ENCODE measurements at regions not wholly inside any gene's neighbourhood (a gene's known extent, or its start where the extent isn't known, plus 50 kb on each side); places are given as distances from the start of the nearest gene placed in this dataset.

DNA sequence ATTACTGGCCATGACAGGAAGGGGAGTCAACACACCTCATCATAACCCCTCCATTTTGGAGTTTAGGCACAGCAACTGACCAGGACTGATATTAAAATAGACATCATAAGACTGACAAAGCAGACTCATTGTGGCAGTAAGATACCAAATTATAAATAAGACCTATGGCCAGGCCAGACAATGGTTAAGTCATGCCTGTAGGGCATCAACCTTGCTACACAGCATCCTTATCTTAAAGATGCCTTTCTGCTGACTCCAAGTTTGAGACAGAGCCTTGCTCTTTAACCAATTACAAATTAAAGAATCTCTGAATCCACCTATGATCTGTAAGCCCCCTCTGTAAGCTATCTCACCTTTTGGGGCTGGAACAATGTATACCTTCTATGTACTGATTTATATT lies 65.5 kb downstream of the VCX2 start:
- Histone ChIP-seq H3K4me1 (no peaks in the 10 kb centered on the region), H3K4me3 (no peak overlapping the region), H3K27me3 (no peaks in the 10 kb centered on the region), H3K36me3 (no peaks in the 10 kb centered on the region), H3K9me3 (peaks cover 0 to 10% of the 10 kb centered on the region in 2 donors), H3K27ac (no peak overlapping the region)
- intact Hi-C loops (cut with DNase I; ENCODE audit: low total_unique reads): no loop called here
- TF ChIP-seq POLR2A (IDR thresholded peaks at IDR 0.05) (no peak), POLR2AphosphoS5 (IDR thresholded peaks at IDR 0.05) (no peak)
- TF ChIP-seq, protein P1, sequence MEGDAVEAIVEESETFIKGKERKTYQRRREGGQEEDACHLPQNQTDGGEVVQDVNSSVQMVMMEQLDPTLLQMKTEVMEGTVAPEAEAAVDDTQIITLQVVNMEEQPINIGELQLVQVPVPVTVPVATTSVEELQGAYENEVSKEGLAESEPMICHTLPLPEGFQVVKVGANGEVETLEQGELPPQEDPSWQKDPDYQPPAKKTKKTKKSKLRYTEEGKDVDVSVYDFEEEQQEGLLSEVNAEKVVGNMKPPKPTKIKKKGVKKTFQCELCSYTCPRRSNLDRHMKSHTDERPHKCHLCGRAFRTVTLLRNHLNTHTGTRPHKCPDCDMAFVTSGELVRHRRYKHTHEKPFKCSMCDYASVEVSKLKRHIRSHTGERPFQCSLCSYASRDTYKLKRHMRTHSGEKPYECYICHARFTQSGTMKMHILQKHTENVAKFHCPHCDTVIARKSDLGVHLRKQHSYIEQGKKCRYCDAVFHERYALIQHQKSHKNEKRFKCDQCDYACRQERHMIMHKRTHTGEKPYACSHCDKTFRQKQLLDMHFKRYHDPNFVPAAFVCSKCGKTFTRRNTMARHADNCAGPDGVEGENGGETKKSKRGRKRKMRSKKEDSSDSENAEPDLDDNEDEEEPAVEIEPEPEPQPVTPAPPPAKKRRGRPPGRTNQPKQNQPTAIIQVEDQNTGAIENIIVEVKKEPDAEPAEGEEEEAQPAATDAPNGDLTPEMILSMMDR (IDR thresholded peaks at IDR 0.05): no peak
- no peak for DNase-seq (ENCODE audit: low spot score in 2 of 2)

DNA sequence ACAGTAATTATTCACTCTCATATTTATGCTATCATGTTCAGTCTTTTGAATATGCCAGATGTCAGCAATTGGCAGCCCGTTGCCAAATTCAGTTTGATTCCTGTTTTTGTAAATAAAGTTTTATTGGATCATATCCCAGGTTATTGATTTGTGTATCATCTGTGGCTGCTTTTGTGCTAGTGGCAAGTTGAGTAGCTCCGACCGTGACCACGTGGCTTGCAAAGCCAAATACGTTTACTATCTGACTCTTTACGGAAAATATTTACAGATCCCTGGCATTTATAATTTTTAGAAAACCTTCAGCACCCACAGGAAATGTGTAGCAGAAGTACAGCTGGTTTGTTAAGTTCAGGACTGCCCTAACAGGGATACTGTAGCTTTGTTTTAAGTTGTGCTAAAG lies 67.4 kb downstream of the VCX2 start:
- peaks cover 0 to 9% of the 10 kb centered on the region in 2 donors for H3K9me3 ChIP-seq
- no peak overlapping the region for H3K27ac ChIP-seq
- TF ChIP-seq, protein P1 (IDR thresholded peaks at IDR 0.05): no peak
- TF ChIP-seq POLR2AphosphoS5 (IDR thresholded peaks at IDR 0.05) (no peak), POLR2A (IDR thresholded peaks at IDR 0.05) (no peak)
- no peaks in the 10 kb centered on the region for H3K27me3 ChIP-seq
- H3K4me1 ChIP-seq: no peaks in the 10 kb centered on the region
- intact Hi-C loops (cut with DNase I; ENCODE audit: low total_unique reads): no loop called here
- no peak for DNase-seq (ENCODE audit: low spot score in 2 of 2)
- no peaks in the 10 kb centered on the region for H3K36me3 ChIP-seq
- no peak overlapping the region for H3K4me3 ChIP-seq

DNA sequence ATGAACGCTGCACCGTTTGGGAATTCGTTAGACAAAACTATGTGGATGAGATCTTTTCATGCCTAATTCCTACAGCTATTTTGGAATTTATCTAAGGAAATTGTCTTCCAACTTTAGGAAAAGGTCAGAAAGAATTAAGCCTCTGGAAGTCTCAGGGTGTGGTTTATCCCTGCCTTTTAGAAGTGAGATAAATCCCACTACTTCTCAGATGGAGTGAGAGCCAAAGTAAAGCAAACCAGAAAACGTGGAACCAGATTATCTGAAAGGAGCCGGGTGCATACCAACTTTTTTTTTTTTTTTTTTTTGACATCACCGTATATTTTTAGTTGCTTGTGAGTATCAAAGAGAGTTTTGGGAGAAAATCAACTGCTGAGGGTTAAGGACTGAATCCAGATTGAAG lies 79.6 kb downstream of the VCX2 start:
- no peaks in the 10 kb centered on the region for H3K36me3 ChIP-seq
- DNase-seq (ENCODE audit: low spot score in 2 of 2): no peak
- H3K4me3 ChIP-seq: no peak overlapping the region
- H3K9me3 ChIP-seq: no peaks in the 10 kb centered on the region
- intact Hi-C loops (cut with DNase I; ENCODE audit: low total_unique reads): no loop called here
- H3K4me1 ChIP-seq: no peaks in the 10 kb centered on the region
- no peak overlapping the region for H3K27ac ChIP-seq
- H3K27me3 ChIP-seq: no peaks in the 10 kb centered on the region
- no peak for TF ChIP-seq POLR2A (IDR thresholded peaks at IDR 0.05)
- TF ChIP-seq, protein P1 (IDR thresholded peaks at IDR 0.05): no peak
- no peak for TF ChIP-seq POLR2AphosphoS5 (IDR thresholded peaks at IDR 0.05)

DNA sequence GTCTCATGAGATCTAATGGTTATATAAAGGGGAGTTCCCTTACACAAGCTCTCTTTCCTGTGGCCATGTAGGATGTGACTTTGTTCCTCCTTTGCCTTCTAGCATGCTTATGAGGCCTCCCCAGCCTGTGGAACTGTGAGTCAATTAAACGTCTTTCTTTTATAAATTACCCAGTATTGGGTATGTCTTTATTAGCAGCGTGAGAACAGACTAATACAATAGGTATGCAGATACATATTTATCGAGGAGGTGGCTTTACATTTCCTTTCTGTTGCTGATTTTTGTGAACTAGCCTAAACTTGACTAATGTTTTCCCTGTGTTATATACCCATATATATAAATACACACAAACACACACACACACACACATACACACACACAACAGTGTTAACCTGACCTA lies 80.2 kb downstream of the VCX2 start:
- no peaks in the 10 kb centered on the region for H3K36me3 ChIP-seq
- TF ChIP-seq POLR2A (IDR thresholded peaks at IDR 0.05) (no peak), POLR2AphosphoS5 (IDR thresholded peaks at IDR 0.05) (no peak)
- TF ChIP-seq, protein P1 (IDR thresholded peaks at IDR 0.05): no peak
- intact Hi-C loops (cut with DNase I; ENCODE audit: low total_unique reads): no loop called here
- no peak for DNase-seq (ENCODE audit: low spot score in 2 of 2)
- H3K4me1 ChIP-seq: no peaks in the 10 kb centered on the region
- no peaks in the 10 kb centered on the region for H3K9me3 ChIP-seq
- no peak overlapping the region for H3K4me3 ChIP-seq
- H3K27me3 ChIP-seq: no peaks in the 10 kb centered on the region
- H3K27ac ChIP-seq: no peak overlapping the region

DNA sequence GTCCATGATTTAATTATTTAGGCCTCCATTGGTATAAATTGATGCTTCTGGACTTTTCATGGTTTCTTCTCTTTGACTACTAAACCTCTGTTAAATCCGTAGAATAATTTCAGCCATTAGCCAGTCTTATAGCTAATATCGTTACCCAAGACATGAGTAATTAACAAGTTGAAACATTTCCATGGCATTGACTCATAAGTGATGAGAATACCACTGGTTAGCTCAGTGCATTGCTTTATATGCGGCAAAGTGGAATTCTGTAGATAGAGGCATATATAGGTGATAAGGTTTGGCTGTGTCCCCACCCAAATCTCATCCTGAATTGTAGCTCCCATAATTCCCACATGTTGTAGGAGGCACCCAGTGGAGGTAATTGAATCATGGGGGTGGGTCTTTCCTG lies 80.6 kb downstream of the VCX2 start:
- intact Hi-C loops (cut with DNase I; ENCODE audit: low total_unique reads): no loop called here
- DNase-seq (ENCODE audit: low spot score in 2 of 2): no peak
- Histone ChIP-seq H3K36me3 (no peaks in the 10 kb centered on the region), H3K4me1 (no peaks in the 10 kb centered on the region), H3K27ac (no peak overlapping the region), H3K27me3 (no peaks in the 10 kb centered on the region), H3K4me3 (no peak overlapping the region), H3K9me3 (no peaks in the 10 kb centered on the region)
- TF ChIP-seq POLR2AphosphoS5 (IDR thresholded peaks at IDR 0.05) (no peak), POLR2A (IDR thresholded peaks at IDR 0.05) (no peak)
- TF ChIP-seq, protein P1 (IDR thresholded peaks at IDR 0.05): no peak

All from breast epithelium (tissue), 4 donors.